K562 (cell line): ENCODE measurements at regions not wholly inside any gene's neighbourhood (a gene's known extent, or its start where the extent isn't known, plus 50 kb on each side); places are given as distances from the start of the nearest gene placed in this dataset.

Source experiments
- ATAC-seq: fragments of 200-7000 bp; cut with Tn5 transposase; 3 replicates; pipeline ENCODE4 v1.9.1; 2020; ENCODE audit warnings: moderate library complexity
- BruUV-seq: library from RNA; stranded (reverse); fragments of 400-500 nt; replicated peaks from 2 replicates; lab custom pipeline; 2021; lab: Mats Ljungman, UMichigan
- CTCF ChIA-PET: fragments of 300-600 bp; formaldehyde crosslinking; extraction: SDS; loops from one replicate; lab custom pipeline; 2021; ENCODE audit warnings: low intra/inter-chr PET ratio; lab: Yijun Ruan, JAX
- POLR2A ChIA-PET: fragments of 300-600, 350-650 bp; sonication (Branson Sonifier 250); formaldehyde crosslinking; extraction: SDS; loops from one replicate; lab custom pipeline; 2021; ENCODE audit warnings: antibody characterized with exemption, inconsistent platforms; lab: Yijun Ruan, JAX
- DNase-seq, 4 experiments: peaks; one replicate each; pipeline versions ENCODE4 v3.0.0 to v3.0.0-alpha.2; 2011 to 2018; ENCODE audit warnings: low spot score in 3 of 4, mixed read lengths in 3 of 4; ENCODE audit errors: extremely low read depth in 1 of 4
- FAIRE-seq: peaks from 2 replicates; lab custom pipeline; 2011; peaks lifted over from hg19 to GRCh38; lab: Jason Lieb, UNC
- H2AFZ ChIP-seq: 2 replicates; pipeline ENCODE4 v1.6.0; 2011; ENCODE audit warnings: low read depth, low read length, control low read depth, inconsistent platforms
- H3K27ac ChIP-seq: fragments of 200-600 bp; 3 replicates; pipeline ENCODE4 v1.8.0; 2011; ENCODE audit warnings: low read depth, mild to moderate bottlenecking, control low read depth, inconsistent platforms, low read length, moderate library complexity, mixed read lengths; ENCODE audit errors: extremely low read depth
- H3K27me3 ChIP-seq, 2 experiments: fragments of 300-600 bp in 1 of 2; 2 replicates in 1 of 2; 3 replicates in 1 of 2; pipeline versions ENCODE4 v1.6.0 to v1.8.0; 2011; ENCODE audit warnings: inconsistent platforms in 2 of 2, low read length in 2 of 2, mild to moderate bottlenecking in 1 of 2, mixed read lengths in 1 of 2, moderate library complexity in 1 of 2; ENCODE audit not compliant: control insufficient read depth in 2 of 2, insufficient read depth in 2 of 2
- H3K36me3 ChIP-seq: fragments of 300-600 bp; 3 replicates; pipeline ENCODE4 v1.8.0; 2011; ENCODE audit warnings: mild to moderate bottlenecking, low read length, inconsistent platforms; ENCODE audit not compliant: control insufficient read depth, insufficient read depth
- H3K4me1 ChIP-seq, 2 experiments: fragments of 200-600 bp in 1 of 2; replicated peaks in 1 of 2; 2 replicates in 1 of 2; 3 replicates in 1 of 2; pipeline versions ENCODE4 v1.5.1 to v1.8.0; 2011; ENCODE audit warnings: inconsistent platforms in 2 of 2, low read length in 2 of 2, mild to moderate bottlenecking in 1 of 2, mixed read lengths in 1 of 2, moderate library complexity in 1 of 2; ENCODE audit not compliant: control insufficient read depth in 2 of 2, insufficient read depth in 2 of 2
- H3K4me2 ChIP-seq: 2 replicates; pipeline ENCODE4 v1.6.1; 2011; ENCODE audit warnings: low read length, control low read depth, inconsistent platforms, mixed read lengths; ENCODE audit not compliant: insufficient read depth
- H3K4me3 ChIP-seq: fragments of 200-600 bp; sonication (generic), shearing (Covaris generic); 2 replicates; pipeline ENCODE4 v1.5.1; 2016; ENCODE audit warnings: control low read depth, inconsistent platforms
- H3K79me2 ChIP-seq: fragments of 200-600 bp; 3 replicates; pipeline ENCODE4 v1.8.0; 2011; ENCODE audit warnings: low read length, inconsistent platforms; ENCODE audit not compliant: control insufficient read depth, insufficient read depth
- H3K9ac ChIP-seq, 2 experiments: 2 replicates each; pipeline versions ENCODE4 v1.6.0 to v1.6.1; 2011; ENCODE audit warnings: low read depth in 2 of 2, low read length in 2 of 2, control low read depth in 1 of 2, inconsistent platforms in 1 of 2, mild to moderate bottlenecking in 1 of 2, mixed read lengths in 1 of 2; ENCODE audit not compliant: insufficient read depth in 1 of 2
- H3K9me1 ChIP-seq: one replicate; pipeline ENCODE4 v1.6.0; 2011; ENCODE audit warnings: inconsistent platforms, mild to moderate bottlenecking, low read length, moderate library complexity; ENCODE audit not compliant: control insufficient read depth, insufficient read depth
- H3K9me3 ChIP-seq: replicated peaks from 2 replicates; pipeline ENCODE4 v1.5.1; 2011; ENCODE audit warnings: low read depth, low read length, inconsistent platforms; ENCODE audit not compliant: control insufficient read depth, insufficient read depth
- H4K20me1 ChIP-seq: replicated peaks from 2 replicates; pipeline ENCODE4 v1.6.1; 2011; ENCODE audit warnings: low read length, inconsistent platforms, mixed read lengths; ENCODE audit not compliant: control insufficient read depth, insufficient read depth
- BCOR ChIP-seq: fragments of 450-650 bp; IDR thresholded peaks from 2 replicates; pipeline ENCODE4 v1.6.1; 2016
- GABPA ChIP-seq: fragments of 200-800 bp; sonication (Bioruptor generic); conservative IDR thresholded peaks from 2 replicates; pipeline ENCODE4 v1.6.1; 2016; ENCODE audit warnings: low read depth, missing genetic modification characterization, missing compliant biosample characterization
- LEF1 ChIP-seq: fragments of 450-650 bp; IDR thresholded peaks from 2 replicates; pipeline ENCODE4 v1.6.1; 2016; ENCODE audit warnings: mild to moderate bottlenecking
- NR1H2 ChIP-seq: sonication (generic); formaldehyde crosslinking; IDR thresholded peaks from 2 replicates; pipeline ENCODE4 v1.4.0; 2020; ENCODE audit warnings: mild to moderate bottlenecking, missing genetic modification reagents
- SIN3B ChIP-seq: fragments of 450-650 bp; IDR thresholded peaks from 2 replicates; pipeline ENCODE4 v1.6.1; 2017; ENCODE audit warnings: low read depth, mild to moderate bottlenecking, moderate library complexity
- STAT5A ChIP-seq: IDR thresholded peaks from 2 replicates; pipeline ENCODE4 v1.6.1; 2012; ENCODE audit warnings: low read length, inconsistent platforms, borderline replicate concordance
- ZNF644 ChIP-seq: fragments of 200-800 bp; sonication (Bioruptor generic); IDR thresholded peaks from 2 replicates; pipeline ENCODE4 v1.6.1; 2016; ENCODE audit warnings: low read depth, missing genetic modification characterization, missing compliant biosample characterization
- WGBS: fragments of 100-300 bp; shearing (Covaris generic); methylation state at CpG from one replicate; pipeline ENCODE4 v1.1.6; 2016; ENCODE audit warnings: low coverage, mixed read lengths; ENCODE audit not compliant: insufficient coverage; ENCODE audit errors: missing lambda C conversion rate; 5-methylcytosine and 5-hydroxymethylcytosine counted together
- in situ Hi-C: fragments of 300-500 bp; cut with MboI; formaldehyde crosslinking; loops from 4 replicates; pipeline ENCODE4 v1.15.0; 2018; ENCODE audit warnings: inconsistent platforms, mixed read lengths
- intact Hi-C: fragments of 100-400 bp; cut with micrococcal nuclease; formaldehyde crosslinking; loops from 2 replicates; pipeline ENCODE4 v1.14.2; 2022
- TF ChIP-seq, protein P1 (sequence below): sonication (generic); formaldehyde crosslinking; IDR thresholded peaks from 2 replicates; pipeline ENCODE4 v1.8.0; 2022; ENCODE audit warnings: mild to moderate bottlenecking, missing genetic modification reagents
- TF ChIP-seq, protein P2 (sequence below): sonication (generic); formaldehyde crosslinking; IDR thresholded peaks from 2 replicates; pipeline ENCODE4 v1.8.0; 2022; ENCODE audit warnings: missing genetic modification reagents, mild to moderate bottlenecking, borderline replicate concordance
- TF ChIP-seq, protein P3 (sequence below): fragments of 450-650 bp; conservative IDR thresholded peaks from 2 replicates; pipeline ENCODE4 v1.6.1; 2016; ENCODE audit warnings: missing genetic modification characterization, low read depth, mild to moderate bottlenecking, missing compliant biosample characterization, moderate library complexity
- TF ChIP-seq, protein P4 (sequence below): IDR thresholded peaks from 2 replicates; pipeline ENCODE4 v1.6.1; 2014; ENCODE audit warnings: antibody characterized with exemption
- TF ChIP-seq, protein P5 (sequence below): fragments of 250-450 bp; sonication (Bioruptor Pico); IDR thresholded peaks from 2 replicates; pipeline ENCODE4 v1.8.0; 2021; ENCODE audit warnings: moderate library complexity, mild to moderate bottlenecking, inconsistent platforms

DNA sequence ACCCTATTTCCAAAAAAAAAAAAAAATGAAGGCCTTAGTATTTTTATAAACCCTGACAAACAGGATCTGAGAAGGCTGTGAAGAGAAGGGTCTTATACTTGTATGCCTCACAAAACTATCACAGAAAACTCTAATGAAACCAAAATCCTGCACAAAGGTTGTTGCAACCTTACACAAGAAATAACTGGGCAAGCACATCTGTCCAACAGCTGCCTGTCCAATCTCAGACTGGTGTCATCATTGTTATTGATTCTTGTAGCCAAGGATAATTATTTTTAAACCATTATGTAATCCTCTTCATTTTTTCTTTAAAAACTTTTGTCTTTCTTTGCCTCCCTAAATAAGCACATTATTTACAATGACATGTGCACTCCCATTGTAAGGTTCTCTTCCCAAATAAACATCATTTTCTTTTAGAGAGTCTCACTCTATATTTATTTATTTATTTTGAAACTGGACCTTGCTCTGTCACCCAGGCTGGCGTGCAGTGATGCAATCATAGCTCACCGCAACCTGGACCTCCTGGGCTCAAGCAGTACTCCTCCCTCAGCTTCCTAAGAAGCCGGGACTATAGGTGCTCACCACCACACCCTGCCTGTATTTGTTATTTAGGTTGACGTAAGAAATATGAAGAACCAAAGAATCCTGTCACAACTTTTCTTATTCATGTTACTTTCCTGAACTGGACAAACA is 697.1 kb downstream of the DOK5 start:
- Histone ChIP-seq H3K4me1 (no peaks in the 10 kb centered on the region), H3K9me3 (no peaks in the 10 kb centered on the region), H3K4me3 (no peak overlapping the region), H2AFZ (no peak overlapping the region; the same call in 1 of the 2 replicates), H3K36me3 (no peaks in the 10 kb centered on the region), H4K20me1 (no peaks in the 10 kb centered on the region), H3K27ac (no peak overlapping the region), H3K9me1 (no peaks in the 10 kb centered on the region), H3K9ac (no peak overlapping the region), H3K27me3 (no peaks in the 10 kb centered on the region), H3K4me2 (no peak overlapping the region), H3K79me2 (no peaks in the 10 kb centered on the region)
- POLR2A ChIA-PET = interaction anchor here (0.8 kb wide), 1 partner anchor 1131 kb away, joined by 3 read pairs; no protein-coding TSS in a partner anchor
- in situ Hi-C loops = no loop called here
- CTCF ChIA-PET = no interaction called here
- whole genome bisulfite sequencing = 3% methylated on average over 4 of the region's 4 CpGs
- no peak for ATAC-seq
- no peak for DNase-seq
- no TSS peak for BruUV-seq
- no peak for TF ChIP-seq STAT5A
- no peak for TF ChIP-seq NR1H2
- TF ChIP-seq BCOR = no peak
- no peak for TF ChIP-seq ZNF644
- TF ChIP-seq, protein P1, sequence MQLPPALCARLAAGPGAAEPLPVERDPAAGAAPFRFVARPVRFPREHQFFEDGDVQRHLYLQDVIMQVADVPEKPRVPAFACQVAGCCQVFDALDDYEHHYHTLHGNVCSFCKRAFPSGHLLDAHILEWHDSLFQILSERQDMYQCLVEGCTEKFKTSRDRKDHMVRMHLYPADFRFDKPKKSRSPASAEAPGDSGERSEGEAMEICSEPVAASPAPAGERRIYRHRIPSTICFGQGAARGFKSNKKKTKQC (CRISPR knock-in tag) = no peak
- TF ChIP-seq, protein P2, sequence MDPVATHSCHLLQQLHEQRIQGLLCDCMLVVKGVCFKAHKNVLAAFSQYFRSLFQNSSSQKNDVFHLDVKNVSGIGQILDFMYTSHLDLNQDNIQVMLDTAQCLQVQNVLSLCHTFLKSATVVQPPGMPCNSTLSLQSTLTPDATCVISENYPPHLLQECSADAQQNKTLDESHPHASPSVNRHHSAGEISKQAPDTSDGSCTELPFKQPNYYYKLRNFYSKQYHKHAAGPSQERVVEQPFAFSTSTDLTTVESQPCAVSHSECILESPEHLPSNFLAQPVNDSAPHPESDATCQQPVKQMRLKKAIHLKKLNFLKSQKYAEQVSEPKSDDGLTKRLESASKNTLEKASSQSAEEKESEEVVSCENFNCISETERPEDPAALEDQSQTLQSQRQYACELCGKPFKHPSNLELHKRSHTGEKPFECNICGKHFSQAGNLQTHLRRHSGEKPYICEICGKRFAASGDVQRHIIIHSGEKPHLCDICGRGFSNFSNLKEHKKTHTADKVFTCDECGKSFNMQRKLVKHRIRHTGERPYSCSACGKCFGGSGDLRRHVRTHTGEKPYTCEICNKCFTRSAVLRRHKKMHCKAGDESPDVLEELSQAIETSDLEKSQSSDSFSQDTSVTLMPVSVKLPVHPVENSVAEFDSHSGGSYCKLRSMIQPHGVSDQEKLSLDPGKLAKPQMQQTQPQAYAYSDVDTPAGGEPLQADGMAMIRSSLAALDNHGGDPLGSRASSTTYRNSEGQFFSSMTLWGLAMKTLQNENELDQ = no peak
- TF ChIP-seq, protein P3, sequence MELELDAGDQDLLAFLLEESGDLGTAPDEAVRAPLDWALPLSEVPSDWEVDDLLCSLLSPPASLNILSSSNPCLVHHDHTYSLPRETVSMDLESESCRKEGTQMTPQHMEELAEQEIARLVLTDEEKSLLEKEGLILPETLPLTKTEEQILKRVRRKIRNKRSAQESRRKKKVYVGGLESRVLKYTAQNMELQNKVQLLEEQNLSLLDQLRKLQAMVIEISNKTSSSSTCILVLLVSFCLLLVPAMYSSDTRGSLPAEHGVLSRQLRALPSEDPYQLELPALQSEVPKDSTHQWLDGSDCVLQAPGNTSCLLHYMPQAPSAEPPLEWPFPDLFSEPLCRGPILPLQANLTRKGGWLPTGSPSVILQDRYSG = no peak
- TF ChIP-seq, protein P4, sequence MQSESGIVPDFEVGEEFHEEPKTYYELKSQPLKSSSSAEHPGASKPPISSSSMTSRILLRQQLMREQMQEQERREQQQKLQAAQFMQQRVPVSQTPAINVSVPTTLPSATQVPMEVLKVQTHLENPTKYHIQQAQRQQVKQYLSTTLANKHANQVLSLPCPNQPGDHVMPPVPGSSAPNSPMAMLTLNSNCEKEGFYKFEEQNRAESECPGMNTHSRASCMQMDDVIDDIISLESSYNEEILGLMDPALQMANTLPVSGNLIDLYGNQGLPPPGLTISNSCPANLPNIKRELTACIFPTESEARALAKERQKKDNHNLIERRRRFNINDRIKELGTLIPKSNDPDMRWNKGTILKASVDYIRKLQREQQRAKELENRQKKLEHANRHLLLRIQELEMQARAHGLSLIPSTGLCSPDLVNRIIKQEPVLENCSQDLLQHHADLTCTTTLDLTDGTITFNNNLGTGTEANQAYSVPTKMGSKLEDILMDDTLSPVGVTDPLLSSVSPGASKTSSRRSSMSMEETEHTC = no peak
- TF ChIP-seq SIN3B = no peak
- no peak for TF ChIP-seq LEF1
- no peak for TF ChIP-seq GABPA (tag)
- TF ChIP-seq, protein P5, sequence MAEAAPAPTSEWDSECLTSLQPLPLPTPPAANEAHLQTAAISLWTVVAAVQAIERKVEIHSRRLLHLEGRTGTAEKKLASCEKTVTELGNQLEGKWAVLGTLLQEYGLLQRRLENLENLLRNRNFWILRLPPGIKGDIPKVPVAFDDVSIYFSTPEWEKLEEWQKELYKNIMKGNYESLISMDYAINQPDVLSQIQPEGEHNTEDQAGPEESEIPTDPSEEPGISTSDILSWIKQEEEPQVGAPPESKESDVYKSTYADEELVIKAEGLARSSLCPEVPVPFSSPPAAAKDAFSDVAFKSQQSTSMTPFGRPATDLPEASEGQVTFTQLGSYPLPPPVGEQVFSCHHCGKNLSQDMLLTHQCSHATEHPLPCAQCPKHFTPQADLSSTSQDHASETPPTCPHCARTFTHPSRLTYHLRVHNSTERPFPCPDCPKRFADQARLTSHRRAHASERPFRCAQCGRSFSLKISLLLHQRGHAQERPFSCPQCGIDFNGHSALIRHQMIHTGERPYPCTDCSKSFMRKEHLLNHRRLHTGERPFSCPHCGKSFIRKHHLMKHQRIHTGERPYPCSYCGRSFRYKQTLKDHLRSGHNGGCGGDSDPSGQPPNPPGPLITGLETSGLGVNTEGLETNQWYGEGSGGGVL = no peak
- no peak for FAIRE-seq
- intact Hi-C loops = no loop called here
